T-helper 17 cell (primary cell): ENCODE measurements at regions not wholly inside any gene's neighbourhood (a gene's known extent, or its start where the extent isn't known, plus 50 kb on each side); places are given as distances from the start of the nearest gene placed in this dataset.
A peak's percentile ranks its signal among the peaks of the same experiment; 100 is the strongest.

Experiments used
- ATAC-seq: fragments of 150-1000 bp; cut with Tn5 transposase; 2 replicates; pipeline ENCODE4 v1.10.0; 2021; ENCODE audit warnings: mild to moderate bottlenecking, moderate library complexity
- DNase-seq, 3 donors: peaks; one replicate each; pipeline versions ENCODE4 v3.0.0 to v3.0.0-alpha.2; 2020 to 2021
- H3K9me3 ChIP-seq: one replicate; pipeline ENCODE4 v1.7.0; 2013; ENCODE audit warnings: low read length, mild to moderate bottlenecking; ENCODE audit not compliant: control insufficient read depth, poor library complexity, severe bottlenecking
- H3K27ac Mint-ChIP-seq: one replicate; pipeline ENCODE4 v1.8.0; 2022; ENCODE audit warnings: mild to moderate bottlenecking, moderate library complexity, mixed read lengths
- H3K27me3 Mint-ChIP-seq: one replicate; pipeline ENCODE4 v1.8.0; 2022; ENCODE audit warnings: mixed read lengths
- H3K36me3 Mint-ChIP-seq: one replicate; pipeline ENCODE4 v1.8.0; 2022; ENCODE audit warnings: low read depth, mixed read lengths
- H3K4me1 Mint-ChIP-seq: one replicate; pipeline ENCODE4 v1.8.0; 2022; ENCODE audit warnings: mild to moderate bottlenecking, mixed read lengths
- H3K4me3 Mint-ChIP-seq: one replicate; pipeline ENCODE4 v1.8.0; 2022; ENCODE audit warnings: mild to moderate bottlenecking, moderate library complexity, mixed read lengths

DNA sequence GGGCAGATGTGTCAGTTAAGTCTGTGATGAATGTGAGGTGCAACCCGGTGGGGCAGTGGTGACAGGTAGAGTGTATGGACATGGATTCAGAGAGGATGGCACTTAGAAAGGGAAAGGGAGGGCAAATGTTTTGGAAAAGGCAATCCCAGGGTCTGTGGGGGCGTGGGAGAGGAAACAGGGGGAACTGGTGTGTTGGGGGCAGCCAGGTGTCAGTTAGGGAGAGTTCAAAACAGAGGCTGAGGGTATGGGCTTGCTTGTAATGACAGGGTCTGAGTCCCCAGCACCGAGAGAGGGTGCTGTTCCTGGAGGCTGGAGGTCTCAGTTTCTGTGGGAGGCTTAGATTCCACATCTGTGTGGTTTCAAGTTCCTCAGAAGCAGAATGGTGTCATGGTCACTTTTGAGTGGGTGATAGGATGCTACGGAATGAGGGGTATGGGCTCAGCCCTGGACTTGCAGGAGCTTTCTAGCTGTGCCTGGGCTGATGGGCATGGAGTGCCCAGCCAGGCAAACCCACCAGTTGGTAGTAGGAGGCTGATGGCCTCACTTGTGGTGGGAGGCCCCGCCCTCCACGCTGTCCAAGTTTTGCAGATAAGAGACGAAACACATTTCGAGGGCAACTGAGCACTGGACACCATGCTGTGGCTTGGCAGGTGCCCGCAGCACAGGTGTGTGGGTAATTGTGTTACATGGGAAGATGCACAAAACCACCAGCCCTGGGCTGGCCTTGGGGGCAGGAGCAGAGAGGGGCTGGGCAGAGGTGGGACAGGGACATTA is 209.4 kb downstream of the RPLP1 start:
- ATAC-seq (no peak), DNase-seq (no peak)
- H3K4me3 Mint-ChIP-seq = no peak overlapping the region
- no peaks in the 10 kb centered on the region for H3K27me3 Mint-ChIP-seq
- no peaks in the 10 kb centered on the region for H3K36me3 Mint-ChIP-seq
- H3K9me3 ChIP-seq = no peaks in the 10 kb centered on the region
- no peak overlapping the region for H3K27ac Mint-ChIP-seq
- peaks cover 17% of the 10 kb centered on the region for H3K4me1 Mint-ChIP-seq

DNA sequence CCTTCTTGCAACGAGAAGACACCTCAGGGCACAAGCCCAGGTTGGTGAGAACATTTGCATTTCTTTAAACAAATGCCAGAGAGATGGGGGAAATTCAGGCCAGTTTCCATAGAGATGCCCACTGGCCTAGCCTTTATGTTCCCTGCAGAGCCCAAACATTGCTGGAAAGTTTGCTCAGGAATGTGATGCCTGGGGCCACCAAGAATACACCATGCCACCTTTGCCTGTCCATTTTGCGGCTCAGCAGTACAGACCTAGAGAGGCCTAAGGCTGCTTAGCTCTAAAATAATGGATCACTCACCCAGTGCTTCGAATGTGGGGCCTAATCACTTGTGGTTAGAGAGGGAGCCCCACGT is 210.0 kb downstream of the RPLP1 start:
- DNase-seq = no peak
- Mint-ChIP-seq H3K27ac (peak overlapping the region; percentile 66), H3K27me3 (no peaks in the 10 kb centered on the region), H3K36me3 (no peaks in the 10 kb centered on the region), H3K4me3 (no peak overlapping the region), H3K4me1 (peaks cover 17% of the 10 kb centered on the region)
- ATAC-seq = no peak
- no peaks in the 10 kb centered on the region for H3K9me3 ChIP-seq

DNA sequence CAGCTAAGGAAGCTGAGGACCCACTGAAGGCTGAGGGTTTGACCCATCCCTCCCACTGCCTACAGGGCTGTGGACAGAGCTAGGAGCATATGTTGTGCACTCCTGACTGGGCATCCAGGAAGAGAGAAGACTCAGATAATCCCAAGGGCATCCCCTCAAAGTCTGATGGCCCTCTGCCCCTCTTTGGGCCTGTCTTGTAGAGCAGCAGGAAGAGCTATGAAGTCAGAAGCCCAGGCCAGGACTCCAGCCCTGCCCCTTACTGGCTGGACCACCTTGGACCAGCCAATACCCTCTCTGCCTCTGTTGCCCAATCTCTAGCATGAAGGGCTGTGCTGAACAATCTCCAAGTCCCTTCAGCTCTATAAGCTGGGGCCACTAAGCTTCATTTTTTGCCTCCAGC is 210.8 kb downstream of the RPLP1 start:
- H3K9me3 ChIP-seq = no peaks in the 10 kb centered on the region
- DNase-seq = no peak
- no peaks in the 10 kb centered on the region for H3K36me3 Mint-ChIP-seq
- H3K4me1 Mint-ChIP-seq = peaks cover 21% of the 10 kb centered on the region
- no peak overlapping the region for H3K4me3 Mint-ChIP-seq
- no peak for ATAC-seq
- H3K27me3 Mint-ChIP-seq = no peaks in the 10 kb centered on the region
- peak overlapping the region; percentile 66 for H3K27ac Mint-ChIP-seq

DNA sequence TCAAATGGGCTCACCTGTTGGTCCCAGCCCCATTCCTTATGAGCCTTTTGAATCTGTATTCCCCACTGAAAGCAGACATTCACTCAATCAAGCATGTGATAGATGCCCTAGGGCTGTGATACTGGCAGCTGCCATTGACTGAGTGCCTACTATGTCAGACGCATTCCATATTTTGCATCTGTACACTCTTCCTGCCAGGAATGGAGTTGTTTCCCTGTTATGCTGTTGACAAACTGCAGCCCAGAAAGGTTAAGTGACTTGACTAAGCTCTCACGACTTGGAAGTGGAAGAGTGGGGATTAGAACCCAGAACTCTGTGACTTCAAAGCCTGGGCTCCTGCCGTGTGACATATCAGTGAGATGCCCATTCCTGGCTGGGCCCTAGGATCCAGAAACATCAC is 211.4 kb downstream of the RPLP1 start:
- no peak overlapping the region for H3K4me3 Mint-ChIP-seq
- no peaks in the 10 kb centered on the region for H3K9me3 ChIP-seq
- ATAC-seq = no peak
- H3K27me3 Mint-ChIP-seq = no peaks in the 10 kb centered on the region
- no peak overlapping the region for H3K27ac Mint-ChIP-seq
- no peak for DNase-seq
- H3K36me3 Mint-ChIP-seq = no peaks in the 10 kb centered on the region
- peaks cover 24% of the 10 kb centered on the region for H3K4me1 Mint-ChIP-seq

DNA sequence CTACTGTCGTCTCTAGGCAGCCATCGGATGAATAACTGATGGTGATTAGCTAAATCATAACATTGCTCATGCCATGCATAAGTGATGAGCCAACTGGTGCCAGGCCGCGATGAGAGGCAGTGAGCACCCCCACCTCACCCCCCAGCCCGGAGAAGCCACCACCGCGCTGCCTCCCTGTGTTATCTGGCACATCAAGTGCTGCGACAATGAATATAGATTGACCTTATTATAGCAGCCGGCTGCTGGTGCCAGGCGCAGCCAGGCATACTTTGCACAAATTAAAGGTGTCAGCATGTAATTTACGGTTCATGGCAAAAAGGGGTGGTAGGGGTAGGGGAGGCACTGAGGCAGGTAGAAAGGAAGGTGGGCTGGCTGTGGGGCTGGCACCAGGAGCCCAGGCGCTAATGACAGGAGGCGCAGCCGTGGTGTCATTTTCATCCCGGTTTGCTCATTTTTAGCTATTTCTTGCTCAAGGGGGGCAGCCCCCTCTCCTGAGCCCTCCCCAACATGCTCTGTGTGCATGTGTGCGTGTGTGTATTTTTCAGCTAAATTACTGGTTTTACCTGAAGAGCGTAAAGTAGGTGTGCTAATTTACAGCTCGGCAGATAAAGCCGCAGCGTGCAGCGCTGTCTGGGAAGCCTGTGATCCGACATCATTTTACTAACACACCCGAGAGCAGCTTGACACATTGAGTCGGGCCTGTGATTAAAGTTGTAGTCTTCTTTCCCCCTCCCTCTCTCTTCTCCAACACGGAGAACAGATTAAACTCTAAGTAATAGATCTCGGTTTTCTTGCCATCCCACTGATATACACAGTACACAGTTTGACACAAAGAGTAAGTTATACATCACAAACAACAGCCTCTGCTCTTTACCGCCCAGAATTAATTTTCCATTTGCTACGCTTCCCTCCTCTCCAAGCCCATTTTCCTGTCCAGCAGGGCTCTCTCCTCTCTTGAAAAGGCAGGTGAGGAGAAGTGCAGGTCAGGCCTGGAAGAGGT is 212.3 kb downstream of the RPLP1 start:
- H3K4me3 Mint-ChIP-seq = no peak overlapping the region
- H3K4me1 Mint-ChIP-seq = peaks cover 30% of the 10 kb centered on the region
- H3K27me3 Mint-ChIP-seq = no peaks in the 10 kb centered on the region
- no peak overlapping the region for H3K27ac Mint-ChIP-seq
- ATAC-seq (no peak), DNase-seq (no peak)
- H3K9me3 ChIP-seq = no peaks in the 10 kb centered on the region
- H3K36me3 Mint-ChIP-seq = no peaks in the 10 kb centered on the region

DNA sequence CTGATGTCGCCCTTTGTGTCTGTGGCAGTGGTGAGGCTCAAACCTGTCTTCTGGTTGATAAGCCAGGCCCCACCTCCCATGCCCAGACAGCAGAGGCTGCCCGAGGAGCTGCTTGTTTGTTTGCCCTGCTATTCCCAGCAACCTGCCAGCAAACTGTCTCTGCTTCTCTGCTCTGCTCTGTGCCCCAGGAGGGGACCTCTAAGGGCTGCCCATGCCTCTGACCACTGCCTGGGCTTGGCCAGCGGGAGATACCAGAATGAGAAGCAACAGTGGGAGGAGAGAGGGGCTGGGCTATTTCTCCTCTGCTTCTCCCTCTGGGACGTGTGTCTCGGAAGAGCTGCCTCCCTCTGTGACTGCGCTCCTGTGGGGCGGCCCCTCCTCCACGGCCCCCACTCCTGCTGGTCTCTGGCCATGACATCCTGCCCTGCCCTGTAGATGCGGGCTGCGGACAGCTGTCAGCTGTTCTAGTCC is 213.1 kb downstream of the RPLP1 start:
- no peak for DNase-seq
- Mint-ChIP-seq H3K36me3 (no peaks in the 10 kb centered on the region), H3K4me3 (no peak overlapping the region), H3K4me1 (peaks cover 30% of the 10 kb centered on the region), H3K27ac (peak overlapping the region; percentile 9), H3K27me3 (no peaks in the 10 kb centered on the region)
- ATAC-seq = no peak
- H3K9me3 ChIP-seq = no peaks in the 10 kb centered on the region

DNA sequence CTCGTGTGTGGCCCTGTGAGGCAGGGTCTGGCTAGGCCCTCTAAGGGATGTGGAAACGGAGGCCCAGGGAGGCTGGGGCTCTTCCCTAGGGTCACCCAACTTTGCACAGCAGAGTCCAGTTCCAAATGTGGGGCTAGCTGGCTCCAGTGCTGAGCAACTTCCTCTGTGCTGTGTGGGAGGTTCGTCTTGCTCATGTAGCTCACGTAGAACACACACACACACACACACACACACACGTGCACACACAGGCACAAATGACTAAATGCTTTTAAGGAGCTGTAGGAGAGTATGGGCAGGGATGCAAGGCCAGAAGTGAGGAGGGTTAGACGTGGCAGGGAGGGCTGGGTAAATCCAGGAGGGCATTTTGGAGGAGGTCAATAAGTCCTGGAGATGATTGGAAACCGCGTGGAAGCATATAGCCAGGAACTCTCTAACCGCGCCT is 213.8 kb downstream of the RPLP1 start:
- ATAC-seq = peak; percentile 45

DNA sequence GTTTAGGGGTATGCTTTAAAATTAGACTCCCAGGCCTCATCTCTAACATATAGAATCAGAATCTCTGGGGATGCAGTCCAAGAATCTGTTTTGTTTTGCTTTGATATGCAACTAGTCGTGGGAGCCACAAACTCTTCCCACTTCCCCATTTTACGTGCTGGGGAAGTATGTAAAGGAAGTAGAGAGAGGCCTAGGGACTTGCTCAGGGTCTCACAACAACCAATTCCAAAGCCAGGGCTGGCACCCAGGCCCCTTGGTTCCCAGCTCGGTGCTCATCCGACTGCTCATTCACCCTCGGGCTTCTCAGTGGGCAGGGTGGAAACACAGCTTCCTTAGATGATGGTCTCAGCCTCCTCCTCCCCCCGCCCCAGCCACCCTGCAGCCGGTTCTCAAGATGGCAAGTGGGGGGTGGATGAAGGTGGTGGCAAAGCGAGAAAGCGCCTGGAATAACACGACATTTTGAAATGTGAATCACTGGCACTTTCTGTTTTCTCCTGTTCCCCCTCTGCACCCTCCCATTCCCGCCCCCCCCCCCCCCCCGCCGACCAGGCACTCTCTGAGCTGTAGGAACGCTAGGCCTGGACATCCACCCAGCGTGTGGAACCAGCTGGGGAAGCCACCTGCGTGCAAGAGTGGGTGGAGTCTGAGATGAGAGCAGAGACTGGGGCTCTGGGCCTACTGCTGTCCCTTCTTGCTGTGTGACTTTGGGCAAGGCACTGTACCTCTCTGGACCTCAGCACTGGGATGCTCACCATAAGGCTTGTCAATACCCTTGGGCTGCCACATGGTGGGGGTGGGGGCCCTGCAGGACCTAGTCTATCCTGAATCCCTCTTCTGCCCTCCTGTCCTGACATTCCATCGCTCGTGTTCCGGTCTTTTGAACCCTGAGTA is 214.5 kb downstream of the RPLP1 start:
- DNase-seq = no peak
- ATAC-seq = no peak
- H3K4me3 Mint-ChIP-seq = no peak overlapping the region
- H3K36me3 Mint-ChIP-seq = no peaks in the 10 kb centered on the region
- H3K27me3 Mint-ChIP-seq = no peaks in the 10 kb centered on the region
- peaks cover 33% of the 10 kb centered on the region for H3K4me1 Mint-ChIP-seq
- no peak overlapping the region for H3K27ac Mint-ChIP-seq
- H3K9me3 ChIP-seq = no peaks in the 10 kb centered on the region

More for the DNA sequence above, 213.8 kb downstream of the RPLP1 start:
- H3K36me3 Mint-ChIP-seq = no peaks in the 10 kb centered on the region
- no peaks in the 10 kb centered on the region for H3K9me3 ChIP-seq
- no peak overlapping the region for H3K4me3 Mint-ChIP-seq
- no peak for DNase-seq
- peaks cover 32% of the 10 kb centered on the region for H3K4me1 Mint-ChIP-seq
- peak overlapping the region; percentile 9 for H3K27ac Mint-ChIP-seq
- H3K27me3 Mint-ChIP-seq = no peaks in the 10 kb centered on the region

DNA sequence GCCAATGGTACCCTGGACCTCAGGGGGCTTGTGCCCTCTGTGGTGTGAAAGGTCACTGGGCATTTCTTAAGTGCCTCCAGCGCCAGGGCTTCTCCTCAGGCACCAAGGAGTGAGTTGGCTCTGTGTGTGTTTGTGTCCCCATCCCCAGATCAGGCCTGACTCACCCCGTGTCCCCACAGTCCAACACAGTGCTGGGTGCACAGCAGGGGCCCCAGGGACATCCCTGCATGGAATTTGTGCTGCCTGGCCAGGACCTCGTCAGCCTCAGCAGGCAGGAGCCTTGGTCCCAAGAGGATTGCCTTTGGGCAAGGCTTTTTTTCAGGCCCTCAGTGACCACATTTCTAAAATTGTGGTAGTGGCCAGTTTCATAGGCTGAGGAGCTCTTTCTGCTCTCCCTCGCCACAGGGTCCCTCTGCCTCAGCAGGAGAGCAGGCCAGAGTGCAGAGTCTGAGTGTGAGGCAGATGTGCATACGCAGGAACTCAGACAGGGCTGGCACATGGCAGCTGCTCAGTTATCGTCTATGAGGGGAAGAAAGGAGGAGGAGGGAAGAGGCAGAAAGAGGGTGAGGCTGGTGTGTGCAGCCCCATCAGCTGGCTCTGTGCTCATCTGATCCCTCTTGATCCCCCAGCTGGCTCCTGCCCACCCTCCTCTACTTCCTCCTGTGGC is 215.6 kb downstream of the RPLP1 start:
- no peaks in the 10 kb centered on the region for H3K27me3 Mint-ChIP-seq
- DNase-seq (no peak), ATAC-seq (peak; percentile 22)
- no peaks in the 10 kb centered on the region for H3K36me3 Mint-ChIP-seq
- no peak overlapping the region for H3K4me3 Mint-ChIP-seq
- H3K4me1 Mint-ChIP-seq = peaks cover 26% of the 10 kb centered on the region
- H3K27ac Mint-ChIP-seq = peak overlapping the region; percentile 4
- H3K9me3 ChIP-seq = no peaks in the 10 kb centered on the region

DNA sequence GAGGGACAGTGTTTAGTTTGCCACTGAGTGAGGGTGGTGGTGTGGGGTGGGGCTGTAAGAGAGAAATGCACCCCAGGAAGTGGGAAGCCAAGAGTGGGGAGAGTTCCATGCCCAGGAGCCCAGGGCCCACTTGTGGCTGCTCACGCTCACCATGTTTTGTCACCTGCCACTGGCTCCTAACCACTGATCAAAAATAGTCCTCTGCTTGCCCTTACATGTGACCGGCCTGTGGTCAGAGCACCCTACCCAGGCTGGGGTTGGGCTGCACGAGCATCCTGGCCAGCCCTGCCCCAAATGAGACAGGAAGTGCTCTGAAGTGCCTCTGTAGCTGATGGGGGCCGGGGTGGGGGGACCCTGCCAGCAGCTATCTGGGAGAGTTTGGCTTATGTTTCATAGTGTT is 216.3 kb downstream of the RPLP1 start:
- H3K4me3 Mint-ChIP-seq = no peak overlapping the region

DNA sequence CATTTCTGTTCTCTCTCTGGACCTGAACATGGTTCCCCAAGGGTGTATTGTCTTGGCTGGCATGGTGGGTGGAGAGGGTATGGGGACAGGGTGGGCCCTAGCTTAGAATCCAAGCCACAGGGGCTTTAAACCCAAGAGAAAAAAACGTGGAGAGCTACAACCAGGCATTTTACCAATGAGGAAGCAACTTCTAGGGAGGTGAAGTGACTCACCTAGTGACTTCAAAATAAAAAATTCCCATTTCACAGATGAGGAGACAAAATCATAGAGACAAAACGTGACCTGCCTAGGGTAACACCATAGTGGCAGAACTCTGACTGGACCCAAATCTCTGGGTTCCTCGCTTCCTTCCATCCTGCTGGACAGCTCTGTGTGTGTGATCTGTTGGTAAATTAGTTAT is 216.8 kb downstream of the RPLP1 start:
- Mint-ChIP-seq H3K4me1 (peaks cover 26% of the 10 kb centered on the region), H3K4me3 (no peak overlapping the region), H3K27me3 (no peaks in the 10 kb centered on the region), H3K27ac (no peak overlapping the region), H3K36me3 (no peaks in the 10 kb centered on the region)
- no peak for ATAC-seq
- no peaks in the 10 kb centered on the region for H3K9me3 ChIP-seq
- DNase-seq = no peak

More for the DNA sequence above, 216.3 kb downstream of the RPLP1 start:
- Mint-ChIP-seq H3K27ac (peak overlapping the region; percentile 4), H3K36me3 (no peaks in the 10 kb centered on the region), H3K4me1 (peaks cover 26% of the 10 kb centered on the region), H3K27me3 (no peaks in the 10 kb centered on the region)
- DNase-seq (no peak), ATAC-seq (peak; percentile 48)
- no peaks in the 10 kb centered on the region for H3K9me3 ChIP-seq

DNA sequence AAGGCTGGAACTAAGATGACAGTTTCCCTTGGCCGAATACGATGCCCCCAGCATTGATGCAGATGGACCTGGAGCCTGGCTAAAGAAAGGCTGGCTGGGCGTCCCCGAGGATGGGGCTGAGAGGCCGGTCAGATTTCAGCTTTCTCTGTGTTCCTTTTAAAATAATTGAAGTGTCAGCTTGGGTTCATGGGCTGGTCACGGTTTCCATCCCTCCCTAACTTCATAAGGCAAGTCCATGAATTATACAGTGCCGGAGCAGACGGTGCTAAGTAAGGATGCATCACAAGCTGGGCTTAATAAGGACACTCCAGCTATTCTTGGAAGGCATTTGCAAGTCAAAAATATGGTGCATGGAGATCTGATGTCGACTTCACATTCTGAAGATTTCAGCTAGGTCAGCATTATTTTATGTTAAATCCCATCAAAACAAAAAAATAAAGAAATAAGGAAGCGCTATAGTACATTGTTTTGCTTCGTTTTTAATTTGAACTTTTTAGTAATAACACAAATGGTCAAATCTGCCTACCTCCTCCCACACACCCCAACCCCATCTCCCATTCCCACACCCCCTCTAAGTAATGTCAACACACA is 220.8 kb downstream of the RPLP1 start:
- ATAC-seq (no peak), DNase-seq (no peak)
- Mint-ChIP-seq H3K4me1 (peaks cover 13% of the 10 kb centered on the region), H3K36me3 (no peaks in the 10 kb centered on the region), H3K27ac (no peak overlapping the region), H3K27me3 (peaks cover under 1% of the 10 kb centered on the region), H3K4me3 (no peak overlapping the region)
- H3K9me3 ChIP-seq = no peaks in the 10 kb centered on the region
